SU-DHL-6 (cell line): ENCODE measurements at regions not wholly inside any gene's neighbourhood (a gene's known extent, or its start where the extent isn't known, plus 50 kb on each side); places are given as distances from the start of the nearest gene placed in this dataset.

Experiments
- H2AFZ ChIP-seq: fragments of 200-600 bp; sonication (generic); 2 replicates; pipeline ENCODE4 v1.6.1; 2014; ENCODE audit warnings: low read depth, mild to moderate bottlenecking, moderate library complexity, mixed read lengths, antibody characterized with exemption, low read length; ENCODE audit not compliant: severe bottlenecking
- H3F3A ChIP-seq: fragments of 200-600 bp; shearing (Covaris generic); 2 replicates; pipeline ENCODE4 v1.6.0; 2016; ENCODE audit warnings: antibody characterized with exemption, mild to moderate bottlenecking; ENCODE audit not compliant: insufficient read depth
- H3K27ac ChIP-seq: fragments of 200-600 bp; sonication (generic); 2 replicates; pipeline ENCODE4 v1.5.1; 2016; ENCODE audit warnings: low read depth, mild to moderate bottlenecking, low read length, moderate library complexity, mixed read lengths
- H3K27me3 ChIP-seq: fragments of 200-600 bp; sonication (generic), shearing (Covaris generic); 2 replicates; pipeline ENCODE4 v1.6.0; 2014; ENCODE audit warnings: mild to moderate bottlenecking, low read length
- H3K36me3 ChIP-seq: fragments of 200-600 bp; sonication (generic); 2 replicates; pipeline ENCODE4 v1.6.1; 2014; ENCODE audit warnings: mild to moderate bottlenecking, low read length, mixed read lengths
- H3K4me2 ChIP-seq: fragments of 300-600, 200-600 bp; shearing (Covaris generic), sonication (generic); 2 replicates; pipeline ENCODE4 v1.6.0; 2014; ENCODE audit warnings: low read length, low read depth, mild to moderate bottlenecking; ENCODE audit not compliant: poor library complexity, severe bottlenecking
- H3K4me3 ChIP-seq: fragments of 200-600 bp; sonication (generic); 2 replicates; pipeline ENCODE4 v1.5.1; 2014; ENCODE audit warnings: antibody characterized with exemption, low read length, mild to moderate bottlenecking, mixed read lengths; ENCODE audit not compliant: insufficient read depth, poor library complexity, severe bottlenecking
- H3K79me2 ChIP-seq: fragments of 200-600 bp; sonication (generic); 2 replicates; pipeline ENCODE4 v1.6.1; 2014; ENCODE audit warnings: mild to moderate bottlenecking, low read length, moderate library complexity; ENCODE audit not compliant: insufficient read depth
- H3K9ac ChIP-seq: fragments of 200-600 bp; sonication (generic); 2 replicates; pipeline ENCODE4 v1.7.0; 2014; ENCODE audit warnings: mild to moderate bottlenecking, low read length
- H3K9me2 ChIP-seq: fragments of 200-600 bp; sonication (generic); replicated peaks from 2 replicates; pipeline ENCODE4 v1.6.1; 2014; ENCODE audit warnings: low read length; ENCODE audit not compliant: insufficient read depth
- H3K9me3 ChIP-seq: fragments of 200-600 bp; sonication (generic); 2 replicates; pipeline ENCODE4 v1.6.1; 2014; ENCODE audit warnings: low read length, mixed read lengths; ENCODE audit not compliant: insufficient read depth
- H4K20me1 ChIP-seq: fragments of 200-600 bp; sonication (generic); 2 replicates; pipeline ENCODE4 v1.6.1; 2014; ENCODE audit warnings: low read depth, mild to moderate bottlenecking, antibody characterized with exemption, low read length, moderate library complexity, mixed read lengths
- CTCF ChIP-seq: fragments of 200-600 bp; sonication (generic); IDR thresholded peaks from one replicate; pipeline ENCODE4 v1.5.1; 2017; ENCODE audit warnings: antibody characterized with exemption, mild to moderate bottlenecking, low read length, moderate library complexity; ENCODE audit not compliant: insufficient read depth, poor library complexity, severe bottlenecking
- EZH2phosphoT487 ChIP-seq: fragments of 200-600 bp; sonication (generic), shearing (Covaris generic); conservative IDR thresholded peaks from 2 replicates; pipeline ENCODE4 v1.6.1; 2018; ENCODE audit warnings: mild to moderate bottlenecking, antibody characterized with exemption, low read length, moderate library complexity, mixed read lengths

- no peak for TF ChIP-seq CTCF
- no peak for TF ChIP-seq EZH2phosphoT487
- H3K4me2 ChIP-seq: no peak overlapping the region
- no peaks in the 10 kb centered on the region for H3K9me2 ChIP-seq
- no peak overlapping the region for H3K27ac ChIP-seq
- H3K9ac ChIP-seq: no peak overlapping the region
- no peak overlapping the region for H3K4me3 ChIP-seq
- H3K79me2 ChIP-seq: no peaks in the 10 kb centered on the region
- no peaks in the 10 kb centered on the region for H3K27me3 ChIP-seq
- H3F3A ChIP-seq: no peaks in the 10 kb centered on the region
- no peaks in the 10 kb centered on the region for H3K36me3 ChIP-seq
- no peaks in the 10 kb centered on the region for H4K20me1 ChIP-seq
- no peaks in the 10 kb centered on the region for H3K9me3 ChIP-seq
- no peak overlapping the region for H2AFZ ChIP-seq
Measured at GRCh38 chr4:34108391-34108790, 2135.9 kb downstream of the ARAP2 start.

GRCh38 chr4:34112573-34112972 lies 2131.7 kb downstream of the ARAP2 start:
- Histone ChIP-seq H3K9me3 (no peaks in the 10 kb centered on the region), H3K4me3 (no peak overlapping the region), H3K4me2 (no peak overlapping the region), H3F3A (no peaks in the 10 kb centered on the region), H3K9ac (no peak overlapping the region), H3K9me2 (no peaks in the 10 kb centered on the region), H3K27me3 (no peaks in the 10 kb centered on the region), H4K20me1 (no peaks in the 10 kb centered on the region), H3K36me3 (no peaks in the 10 kb centered on the region), H3K27ac (no peak overlapping the region), H2AFZ (no peak overlapping the region), H3K79me2 (no peaks in the 10 kb centered on the region)
- TF ChIP-seq CTCF: no peak
- TF ChIP-seq EZH2phosphoT487: no peak

- TF ChIP-seq EZH2phosphoT487 (no peak), CTCF (no peak)
- Histone ChIP-seq H3K27ac (no peak overlapping the region), H2AFZ (no peak overlapping the region), H3K9me3 (no peaks in the 10 kb centered on the region), H3K9me2 (no peaks in the 10 kb centered on the region), H4K20me1 (no peaks in the 10 kb centered on the region), H3K4me2 (no peak overlapping the region), H3K9ac (no peak overlapping the region), H3K36me3 (no peaks in the 10 kb centered on the region), H3F3A (no peaks in the 10 kb centered on the region), H3K27me3 (no peaks in the 10 kb centered on the region), H3K4me3 (no peak overlapping the region), H3K79me2 (no peaks in the 10 kb centered on the region)
Measured at GRCh38 chr4:34138385-34138784, 2105.9 kb downstream of the ARAP2 start.
